Omental fat pad (tissue), 3 donors: ENCODE measurements at regions not wholly inside any gene's neighbourhood (a gene's known extent, or its start where the extent isn't known, plus 50 kb on each side); places are given as distances from the start of the nearest gene placed in this dataset.

Source experiments
- ATAC-seq: fragments of 150-250 bp; one replicate; pipeline ENCODE4 v1.9.1; 2016; ENCODE audit warnings: mild to moderate bottlenecking, moderate library complexity; ENCODE audit not compliant: low FRiP score
- DNase-seq: peaks from one replicate; pipeline ENCODE4 v3.0.0-alpha.2; 2019; ENCODE audit warnings: low spot score
- CTCF ChIP-seq, 3 donors: fragments of 450-650 bp; IDR thresholded peaks; one replicate each; pipeline ENCODE4 v1.5.1; 2016 to 2017; ENCODE audit warnings: antibody characterized with exemption in 3 of 3, mild to moderate bottlenecking in 3 of 3, moderate library complexity in 2 of 3

GRCh38 chr5:156237361-156237760, 89.6 kb upstream of the SGCD start:
- TF ChIP-seq CTCF (IDR thresholded peaks at IDR 0.05), result no peak
- ATAC-seq (no peak), DNase-seq (no peak)

GRCh38 chr5:156239800-156240199, 87.2 kb upstream of the SGCD start:
- TF ChIP-seq CTCF (IDR thresholded peaks at IDR 0.05), result no peak
- no peak for ATAC-seq
- no peak for DNase-seq

GRCh38 chr5:156240414-156240813, 86.5 kb upstream of the SGCD start:
- ATAC-seq, result no peak

GRCh38 chr5:156241266-156241665, 85.7 kb upstream of the SGCD start:
- no peak for TF ChIP-seq CTCF (IDR thresholded peaks at IDR 0.05)
- DNase-seq (no peak), ATAC-seq (no peak)

More at GRCh38 chr5:156240414-156240813, 86.5 kb upstream of the SGCD start:
- no peak for DNase-seq
- TF ChIP-seq CTCF (IDR thresholded peaks at IDR 0.05), result no peak

GRCh38 chr5:156245895-156246294, 81.1 kb upstream of the SGCD start:
- no peak for TF ChIP-seq CTCF (IDR thresholded peaks at IDR 0.05)

GRCh38 chr5:156251076-156251475, 75.9 kb upstream of the SGCD start:
- TF ChIP-seq CTCF (IDR thresholded peaks at IDR 0.05), result no peak
- no peak for ATAC-seq

More at GRCh38 chr5:156245895-156246294, 81.1 kb upstream of the SGCD start:
- no peak for DNase-seq
- ATAC-seq, result no peak

GRCh38 chr5:156253130-156253529, 73.8 kb upstream of the SGCD start:
- DNase-seq (no peak), ATAC-seq (no peak)
- TF ChIP-seq CTCF (IDR thresholded peaks at IDR 0.05), result no peak

More at GRCh38 chr5:156251076-156251475, 75.9 kb upstream of the SGCD start:
- no peak for DNase-seq
